Fibroblast of gingiva (primary cell): ENCODE measurements at regions not wholly inside any gene's neighbourhood (a gene's known extent, or its start where the extent isn't known, plus 50 kb on each side); places are given as distances from the start of the nearest gene placed in this dataset.
"Not testable (repeated sequence)": the region's sequence is repeated elsewhere in the genome, so short reads cannot be mapped to it uniquely, and the experiment has no call there.

ENCODE experiments used
- DNase-seq: peaks from one replicate; pipeline ENCODE4 v3.0.0-alpha.2; 2011; ENCODE audit warnings: low read depth

GRCh38 chr2:19203866-19204265 lies 154.6 kb downstream of the OSR1 start:
- DNase-seq, result no peak

- no peak for DNase-seq
Measured at GRCh38 chr2:19201911-19202462, 156.4 kb downstream of the OSR1 start.

GRCh38 chr2:19198381-19198780 lies 160.0 kb downstream of the OSR1 start:
- peak; percentile 33 for DNase-seq

GRCh38 chr2:19195661-19196060 lies 162.8 kb downstream of the OSR1 start:
- no peak for DNase-seq

GRCh38 chr2:19189391-19189790 lies 169.0 kb downstream of the OSR1 start:
- no peak for DNase-seq

GRCh38 chr2:19187323-19188020 lies 171.0 kb downstream of the OSR1 start:
- no peak for DNase-seq

- DNase-seq, result no peak
Measured at GRCh38 chr2:19185086-19185485, 173.3 kb downstream of the OSR1 start.

- peak; percentile 13 for DNase-seq
Measured at GRCh38 chr2:19178175-19178574, 180.2 kb downstream of the OSR1 start.

GRCh38 chr2:19176977-19177376 lies 181.4 kb downstream of the OSR1 start:
- DNase-seq, result peak; percentile 73

- peak; percentile 22 for DNase-seq
Measured at GRCh38 chr2:19176172-19176852, 182.1 kb downstream of the OSR1 start.

- DNase-seq, result peak; percentile 18
Measured at GRCh38 chr2:19174176-19174575, 184.2 kb downstream of the OSR1 start.

- DNase-seq, result no peak
Measured at GRCh38 chr2:19171409-19171808, 187.0 kb downstream of the OSR1 start.

GRCh38 chr2:19169134-19169768 lies 189.2 kb downstream of the OSR1 start:
- DNase-seq, result no peak

GRCh38 chr2:19164099-19164498 lies 194.3 kb downstream of the OSR1 start:
- DNase-seq, result not testable (repeated sequence)

GRCh38 chr2:19158896-19159295 lies 199.5 kb downstream of the OSR1 start:
- DNase-seq, result no peak

GRCh38 chr2:19158211-19158610 lies 200.2 kb downstream of the OSR1 start:
- DNase-seq, result no peak

GRCh38 chr2:19156646-19157045 lies 201.8 kb downstream of the OSR1 start:
- DNase-seq, result no peak

- no peak for DNase-seq
Measured at GRCh38 chr2:19150726-19151125, 207.7 kb downstream of the OSR1 start.

- no peak for DNase-seq
Measured at GRCh38 chr2:19146867-19147266, 211.6 kb downstream of the OSR1 start.

- DNase-seq, result no peak
Measured at GRCh38 chr2:19141234-19142004, 217.0 kb downstream of the OSR1 start.

- peak; percentile 79 for DNase-seq
Measured at GRCh38 chr2:19140463-19141208, 217.8 kb downstream of the OSR1 start.
